SK-N-SH (cell line): ENCODE measurements at regions not wholly inside any gene's neighbourhood (a gene's known extent, or its start where the extent isn't known, plus 50 kb on each side); places are given as distances from the start of the nearest gene placed in this dataset.

Experiments used
- CTCF ChIA-PET: fragments of 300-600, 350-600 bp; formaldehyde crosslinking; extraction: SDS; loops from one replicate; lab custom pipeline; 2021; lab: Yijun Ruan, JAX
- POLR2A ChIA-PET: fragments of 350-600 bp; sonication (Branson Sonifier 250); formaldehyde crosslinking; extraction: SDS; loops from one replicate; lab custom pipeline; 2020; ENCODE audit warnings: antibody characterized with exemption, inconsistent platforms; lab: Yijun Ruan, JAX
- DNase-seq: peaks from one replicate; pipeline ENCODE4 v3.0.0; 2012
- H2AFZ ChIP-seq: fragments of 200-600 bp; sonication (generic); 2 replicates; pipeline ENCODE4 v1.8.1; 2016; ENCODE audit warnings: antibody characterized with exemption, mild to moderate bottlenecking, low read depth
- H3F3A ChIP-seq: fragments of 200-600 bp; sonication (generic); replicated peaks from 2 replicates; pipeline ENCODE3; 2016; ENCODE audit warnings: antibody characterized with exemption, mild to moderate bottlenecking; ENCODE audit not compliant: insufficient read depth
- H3K27ac ChIP-seq, 2 experiments: fragments of 200-500 bp in 1 of 2; fragments of 200-600 bp in 1 of 2; sonication (Bioruptor generic) in 1 of 2; sonication (generic), shearing (Covaris generic) in 1 of 2; 2 replicates each; pipeline versions ENCODE4 v1.5.1 to v1.6.1; 2014 to 2016; ENCODE audit warnings: low read depth in 2 of 2, inconsistent platforms in 1 of 2, low read length in 1 of 2, mild to moderate bottlenecking in 1 of 2, mixed read lengths in 1 of 2
- H3K27me3 ChIP-seq: fragments of 200-600 bp; sonication (generic), shearing (Covaris generic); 2 replicates; pipeline ENCODE4 v1.6.1; 2016; ENCODE audit warnings: mixed run types; ENCODE audit not compliant: insufficient read depth
- H3K36me3 ChIP-seq, 2 experiments: fragments of 200-500 bp in 1 of 2; fragments of 200-600 bp in 1 of 2; sonication (Bioruptor generic) in 1 of 2; sonication (generic) in 1 of 2; replicated peaks in 1 of 2; 2 replicates each; pipeline versions ENCODE3 to v1.5.1; 2014 to 2016; ENCODE audit warnings: low read length in 1 of 2, mild to moderate bottlenecking in 1 of 2; ENCODE audit not compliant: insufficient read depth in 2 of 2, control insufficient read depth in 1 of 2
- H3K4me1 ChIP-seq, 2 experiments: fragments of 200-500 bp in 1 of 2; fragments of 200-600 bp in 1 of 2; sonication (Bioruptor generic) in 1 of 2; sonication (generic), shearing (Covaris generic) in 1 of 2; 2 replicates each; pipeline versions ENCODE4 v1.5.1 to v1.6.1; 2014 to 2016; ENCODE audit warnings: low read depth in 1 of 2, low read length in 1 of 2, mixed run types in 1 of 2; ENCODE audit not compliant: insufficient read depth in 2 of 2, control insufficient read depth in 1 of 2
- H3K4me2 ChIP-seq: fragments of 200-600 bp; sonication (generic), shearing (Covaris generic); 2 replicates; pipeline ENCODE4 v1.6.1; 2017; ENCODE audit warnings: mixed run types
- H3K4me3 ChIP-seq, 2 experiments: fragments of 200-500 bp in 1 of 2; fragments of 200-600 bp in 1 of 2; sonication (Bioruptor generic) in 1 of 2; sonication (generic), shearing (Covaris generic) in 1 of 2; 2 replicates each; pipeline versions ENCODE4 v1.5.1 to v1.8.1; 2014 to 2016; ENCODE audit warnings: low read depth in 2 of 2, inconsistent platforms in 1 of 2, low read length in 1 of 2, mild to moderate bottlenecking in 1 of 2, mixed read lengths in 1 of 2, moderate library complexity in 1 of 2
- H3K79me2 ChIP-seq: fragments of 200-600 bp; sonication (generic); 2 replicates; pipeline ENCODE4 v1.8.1; 2017; ENCODE audit warnings: mild to moderate bottlenecking; ENCODE audit not compliant: insufficient read depth
- H3K9ac ChIP-seq: fragments of 200-600 bp; sonication (generic); 2 replicates; pipeline ENCODE4 v1.6.1; 2017; ENCODE audit warnings: mixed run types
- H3K9me2 ChIP-seq: fragments of 200-600 bp; sonication (generic); 2 replicates; pipeline ENCODE4 v1.6.1; 2017; ENCODE audit warnings: mixed run types
- H3K9me3 ChIP-seq: fragments of 200-600 bp; sonication (generic); 2 replicates; pipeline ENCODE4 v1.6.1; 2017; ENCODE audit warnings: mixed run types, mild to moderate bottlenecking, moderate library complexity
- H4K20me1 ChIP-seq: fragments of 200-600 bp; sonication (generic); 2 replicates; pipeline ENCODE4 v1.6.1; 2017; ENCODE audit warnings: mild to moderate bottlenecking, mixed run types; ENCODE audit not compliant: insufficient read depth
- CHD2 ChIP-seq: fragments of 150-350 bp; IDR thresholded peaks from 2 replicates; pipeline ENCODE4 v1.6.1; 2018; ENCODE audit warnings: low read length; ENCODE audit not compliant: partially characterized antibody
- ELF1 ChIP-seq: IDR thresholded peaks from 2 replicates; pipeline ENCODE4 v1.4.0; 2012
- FOSL2 ChIP-seq: IDR thresholded peaks from 2 replicates; pipeline ENCODE4 v1.4.0; 2012; ENCODE audit warnings: low read depth, mild to moderate bottlenecking, moderate library complexity, borderline replicate concordance
- MAX ChIP-seq: IDR thresholded peaks from 2 replicates; pipeline ENCODE4 v1.4.0; 2012; ENCODE audit warnings: low read depth
- MEF2A ChIP-seq: IDR thresholded peaks from 2 replicates; pipeline ENCODE4 v1.4.0; 2012; ENCODE audit warnings: low read depth, borderline replicate concordance
- MXI1 ChIP-seq: IDR thresholded peaks from 2 replicates; pipeline ENCODE4 v1.6.1; 2012; ENCODE audit warnings: mild to moderate bottlenecking, low read depth, low read length, improper control_type of control experiment
- NFIC ChIP-seq: IDR thresholded peaks from 2 replicates; pipeline ENCODE4 v1.4.0; 2012; ENCODE audit warnings: borderline replicate concordance
- PBX3 ChIP-seq: IDR thresholded peaks from 2 replicates; pipeline ENCODE4; 2012
- RAD21 ChIP-seq: IDR thresholded peaks from 2 replicates; pipeline ENCODE4 v1.6.1; 2012; ENCODE audit warnings: mild to moderate bottlenecking, low read length
- TCF12 ChIP-seq: IDR thresholded peaks from 2 replicates; pipeline ENCODE4 v1.4.0; 2012
- WGBS: methylation state at CpG from one replicate; pipeline ENCODE4 v1.1.6; 2017; ENCODE audit warnings: low lambda C conversion rate; 5-methylcytosine and 5-hydroxymethylcytosine counted together

GRCh38 chr1:103177108-103177775, 68.9 kb upstream of the COL11A1 start:
- H3K9me2 ChIP-seq: no peaks in the 10 kb centered on the region
- ChIA-PET POLR2A (no interaction called here), CTCF (interaction anchor here (1.1 kb wide), 1 partner anchor 284 kb away, joined by 3 read pairs; no protein-coding TSS in a partner anchor)
- no peaks in the 10 kb centered on the region for H3K79me2 ChIP-seq
- 77% methylated on average over 6 of the region's 6 CpGs for WGBS
- H3K27ac ChIP-seq: no peak overlapping the region
- peak overlapping the region; percentile 33; the same call in 1 of the 2 replicates for H2AFZ ChIP-seq
- no peaks in the 10 kb centered on the region for H4K20me1 ChIP-seq
- no peak overlapping the region for H3K4me2 ChIP-seq
- H3K4me1 ChIP-seq: no peaks in the 10 kb centered on the region; a peak in 2 of 4 replicates
- H3K27me3 ChIP-seq: no peaks in the 10 kb centered on the region
- peaks cover 4% of the 10 kb centered on the region for H3F3A ChIP-seq
- H3K4me3 ChIP-seq: no peak overlapping the region
- H3K9ac ChIP-seq: no peak overlapping the region
- no peak for DNase-seq
- TF ChIP-seq MAX: no peak
- no peak for TF ChIP-seq NFIC
- no peak for TF ChIP-seq PBX3
- TF ChIP-seq TCF12: no peak
- TF ChIP-seq ELF1: no peak
- no peak for TF ChIP-seq MEF2A
- no peak for TF ChIP-seq CHD2
- TF ChIP-seq FOSL2: no peak
- no peaks in the 10 kb centered on the region for H3K36me3 ChIP-seq
- no peaks in the 10 kb centered on the region; the same call in 1 of the 2 replicates for H3K9me3 ChIP-seq

- H3F3A ChIP-seq: no peaks in the 10 kb centered on the region
- 38% methylated on average over 1 of the region's 1 CpG for WGBS
- H3K27ac ChIP-seq: no peak overlapping the region
- no peaks in the 10 kb centered on the region for H3K9me2 ChIP-seq
- CTCF ChIA-PET: no interaction called here
- no peak overlapping the region for H3K4me2 ChIP-seq
- H3K27me3 ChIP-seq: no peaks in the 10 kb centered on the region
- no peak overlapping the region for H3K4me3 ChIP-seq
- POLR2A ChIA-PET: no interaction called here
- no peak for DNase-seq
- H3K9me3 ChIP-seq: peaks cover 4% of the 10 kb centered on the region; the same call in 1 of the 2 replicates
- no peaks in the 10 kb centered on the region for H3K79me2 ChIP-seq
- no peaks in the 10 kb centered on the region for H3K36me3 ChIP-seq
- H3K4me1 ChIP-seq: no peaks in the 10 kb centered on the region
- no peak overlapping the region for H3K9ac ChIP-seq
- no peaks in the 10 kb centered on the region for H4K20me1 ChIP-seq
- TF ChIP-seq RAD21: no peak
- TF ChIP-seq MXI1: no peak
- no peak for TF ChIP-seq PBX3
- peak overlapping the region; percentile 38; the same call in 1 of the 2 replicates for H2AFZ ChIP-seq
These were observed 62.8 kb upstream of the COL11A1 start for GRCh38 chr1:103171041-103171590.
